ENCODE measurements at regions not wholly inside any gene's neighbourhood (a gene's known extent, or its start where the extent isn't known, plus 50 kb on each side); places are given as distances from the start of the nearest gene placed in this dataset.

DNA sequence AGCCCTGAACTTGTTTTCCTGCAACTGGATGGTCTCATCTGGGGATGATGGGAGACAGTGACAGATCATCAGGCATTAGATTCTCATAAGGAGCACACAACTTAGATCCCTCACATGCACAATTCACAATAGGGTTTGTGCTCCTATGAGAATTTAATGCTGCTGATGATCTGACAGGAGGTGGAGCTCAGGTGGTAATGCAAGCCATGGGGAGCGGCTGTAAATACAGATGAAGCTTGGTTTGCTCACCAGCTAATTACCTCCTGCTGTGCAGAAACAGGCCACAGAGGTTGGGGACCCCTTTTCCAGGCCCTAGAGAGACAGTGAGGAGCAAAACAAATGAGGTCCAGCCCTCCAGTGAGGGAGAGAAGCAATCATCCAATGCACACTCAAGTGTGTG, 168.6 kb downstream of the RGS9 start:
- TF ChIP-seq, protein P1, sequence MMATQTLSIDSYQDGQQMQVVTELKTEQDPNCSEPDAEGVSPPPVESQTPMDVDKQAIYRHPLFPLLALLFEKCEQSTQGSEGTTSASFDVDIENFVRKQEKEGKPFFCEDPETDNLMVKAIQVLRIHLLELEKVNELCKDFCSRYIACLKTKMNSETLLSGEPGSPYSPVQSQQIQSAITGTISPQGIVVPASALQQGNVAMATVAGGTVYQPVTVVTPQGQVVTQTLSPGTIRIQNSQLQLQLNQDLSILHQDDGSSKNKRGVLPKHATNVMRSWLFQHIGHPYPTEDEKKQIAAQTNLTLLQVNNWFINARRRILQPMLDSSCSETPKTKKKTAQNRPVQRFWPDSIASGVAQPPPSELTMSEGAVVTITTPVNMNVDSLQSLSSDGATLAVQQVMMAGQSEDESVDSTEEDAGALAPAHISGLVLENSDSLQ (IDR thresholded peaks at IDR 0.05): no peak
- TF ChIP-seq TARDBP (IDR thresholded peaks at IDR 0.05) (no peak), FOXK2 (IDR thresholded peaks at IDR 0.05) (no peak)

All from HEK293T (cell line).